ENCODE measurements at regions not wholly inside any gene's neighbourhood (a gene's known extent, or its start where the extent isn't known, plus 50 kb on each side); places are given as distances from the start of the nearest gene placed in this dataset.
"Not testable (repeated sequence)": the region's sequence is repeated elsewhere in the genome, so short reads cannot be mapped to it uniquely, and the experiment has no call there.

GRCh38 chr3:35200056-35200455, 439.3 kb upstream of the ARPP21 start:
- DNase-seq = no peak

DNA sequence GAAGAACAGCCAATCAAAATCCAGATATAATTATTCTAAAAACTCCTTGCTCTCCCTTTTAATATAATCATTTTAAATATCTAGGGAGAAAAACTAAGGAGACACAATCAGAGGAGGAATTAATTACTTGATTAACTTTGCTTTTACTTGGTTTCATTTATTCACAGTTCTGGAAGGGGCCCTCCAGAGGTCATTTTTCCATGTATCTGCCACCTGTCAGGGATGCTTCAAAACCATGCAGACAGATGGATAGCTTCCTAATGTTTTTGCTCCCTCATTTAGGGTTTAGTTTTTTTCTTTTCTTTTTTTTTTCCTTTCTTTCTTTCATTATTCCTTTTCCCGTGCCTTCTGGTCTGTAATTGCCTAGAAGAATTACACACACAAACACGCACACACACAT, 438.1 kb upstream of the ARPP21 start:
- DNase-seq = no peak

GRCh38 chr3:35215525-35216500, 423.5 kb upstream of the ARPP21 start:
- no peak for DNase-seq

GRCh38 chr3:35216501-35217266, 422.6 kb upstream of the ARPP21 start:
- no peak for DNase-seq

GRCh38 chr3:35223632-35224394, 415.5 kb upstream of the ARPP21 start:
- no peak for DNase-seq

DNA sequence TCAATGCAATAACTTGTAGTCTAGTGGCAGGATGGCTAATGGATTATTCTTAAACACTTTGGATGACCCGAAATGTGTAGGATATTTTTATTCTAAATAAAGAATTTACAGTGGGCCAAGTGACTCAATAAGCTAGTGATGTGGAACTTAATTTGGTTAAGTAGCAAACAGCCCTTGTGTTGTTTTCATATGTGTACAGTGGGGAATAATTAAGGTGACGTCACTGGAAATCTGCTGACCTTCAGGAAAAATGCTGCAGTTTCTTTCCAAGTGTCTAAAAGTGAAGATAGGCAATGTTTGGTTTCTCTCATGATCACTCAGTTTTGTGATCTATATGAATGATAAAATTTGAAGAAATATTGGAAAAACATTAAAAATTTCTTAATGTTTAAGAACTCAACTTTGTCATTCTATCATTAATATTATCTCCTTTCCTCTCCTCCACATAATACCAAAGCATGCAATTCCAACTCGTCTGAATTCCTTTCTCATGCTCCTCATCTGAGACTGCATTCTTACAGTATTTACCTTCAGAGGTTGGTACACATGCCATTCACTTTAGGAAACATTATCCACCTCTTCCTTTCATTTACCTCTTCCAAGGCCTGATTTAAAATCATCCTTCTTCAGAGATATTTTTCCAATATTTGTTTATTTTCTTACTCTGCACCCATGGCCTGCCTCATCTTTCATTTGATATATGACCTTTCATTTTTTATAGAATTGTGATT, 414.6 kb upstream of the ARPP21 start:
- no peak for DNase-seq

DNA sequence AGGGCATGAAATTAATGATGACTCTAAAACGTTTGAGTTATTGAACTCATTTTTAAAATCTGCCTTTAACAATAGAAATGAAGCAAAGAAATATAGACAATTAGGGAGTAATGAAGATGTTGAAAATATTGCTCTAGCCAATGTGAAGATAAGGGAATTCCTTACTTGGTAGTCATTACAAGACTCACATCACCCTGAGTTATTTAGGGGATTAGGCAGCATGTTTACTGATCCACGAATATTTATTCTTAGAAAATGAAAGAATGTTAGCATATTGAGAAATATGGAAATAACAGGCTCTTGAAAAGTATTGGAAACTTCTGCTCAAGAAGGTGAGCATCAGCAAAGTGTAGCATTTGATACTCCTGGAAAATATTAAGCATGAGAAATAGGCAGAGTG, 398.1 kb upstream of the ARPP21 start:
- no peak for DNase-seq

- no peak for DNase-seq
These were observed 384.4 kb upstream of the ARPP21 start for GRCh38 chr3:35254917-35255316.

DNA sequence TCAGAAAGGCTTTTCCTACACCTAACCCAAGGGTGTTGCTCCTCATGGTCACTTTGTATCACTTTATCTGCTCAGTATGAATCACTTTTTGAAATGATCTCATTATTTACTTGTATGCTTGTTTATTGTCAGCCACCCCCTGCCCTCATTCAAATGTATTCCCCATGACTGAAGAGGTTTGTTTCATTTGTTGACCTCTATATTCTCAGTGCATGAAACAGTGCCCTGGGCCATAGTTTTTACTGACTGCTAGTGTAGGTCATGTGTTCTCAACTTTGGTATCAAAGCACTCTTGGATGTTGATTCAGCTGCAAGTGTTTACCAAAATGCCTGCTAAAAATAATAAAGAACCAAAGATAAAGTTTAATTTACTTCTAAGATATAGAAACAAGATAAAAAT, 381.7 kb upstream of the ARPP21 start:
- DNase-seq = no peak

DNA sequence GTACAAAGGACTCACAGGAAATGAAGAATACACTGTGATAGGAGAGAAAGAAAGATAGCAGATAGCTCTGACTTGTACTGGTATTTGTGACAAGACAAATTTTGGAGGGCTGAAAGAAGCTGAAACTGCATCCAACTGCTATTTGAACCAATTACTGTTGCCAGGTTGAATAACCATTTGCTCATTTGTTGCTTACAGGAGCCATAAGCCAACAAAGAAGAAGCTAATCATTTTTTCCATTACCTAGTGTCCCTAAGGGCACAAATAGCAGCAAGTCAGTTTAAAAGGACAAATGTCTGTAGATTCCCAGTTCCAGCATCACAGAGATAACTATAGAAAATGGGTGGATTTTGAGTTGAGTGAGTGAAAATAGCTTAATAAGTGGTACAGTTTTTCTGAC, 376.9 kb upstream of the ARPP21 start:
- no peak for DNase-seq

- DNase-seq = no peak
These were observed 375.8 kb upstream of the ARPP21 start for GRCh38 chr3:35263477-35263876.

DNA sequence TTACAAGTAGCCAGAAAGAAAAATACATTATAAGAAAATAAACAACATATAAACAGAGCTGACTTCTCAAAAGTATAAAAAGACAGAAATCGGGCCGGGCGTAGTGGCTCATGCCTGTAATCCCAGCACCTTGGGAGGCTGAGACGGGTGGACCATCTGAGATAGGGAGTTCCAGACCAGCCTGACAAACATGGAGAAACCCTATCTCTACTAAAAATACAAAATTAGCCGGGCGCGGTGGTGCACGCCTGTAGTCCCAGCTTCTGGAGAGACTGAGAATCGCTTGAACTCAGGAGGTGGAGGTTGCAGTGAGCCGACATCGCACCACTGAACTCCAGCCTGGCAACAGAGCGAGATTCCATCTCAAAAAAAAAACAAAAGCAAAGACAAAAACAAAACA, 373.3 kb upstream of the ARPP21 start:
- DNase-seq = not testable (repeated sequence)

- no peak for DNase-seq
These were observed 363.6 kb upstream of the ARPP21 start for GRCh38 chr3:35275768-35276167.

GRCh38 chr3:35276568-35276967, 362.8 kb upstream of the ARPP21 start:
- DNase-seq = no peak

DNA sequence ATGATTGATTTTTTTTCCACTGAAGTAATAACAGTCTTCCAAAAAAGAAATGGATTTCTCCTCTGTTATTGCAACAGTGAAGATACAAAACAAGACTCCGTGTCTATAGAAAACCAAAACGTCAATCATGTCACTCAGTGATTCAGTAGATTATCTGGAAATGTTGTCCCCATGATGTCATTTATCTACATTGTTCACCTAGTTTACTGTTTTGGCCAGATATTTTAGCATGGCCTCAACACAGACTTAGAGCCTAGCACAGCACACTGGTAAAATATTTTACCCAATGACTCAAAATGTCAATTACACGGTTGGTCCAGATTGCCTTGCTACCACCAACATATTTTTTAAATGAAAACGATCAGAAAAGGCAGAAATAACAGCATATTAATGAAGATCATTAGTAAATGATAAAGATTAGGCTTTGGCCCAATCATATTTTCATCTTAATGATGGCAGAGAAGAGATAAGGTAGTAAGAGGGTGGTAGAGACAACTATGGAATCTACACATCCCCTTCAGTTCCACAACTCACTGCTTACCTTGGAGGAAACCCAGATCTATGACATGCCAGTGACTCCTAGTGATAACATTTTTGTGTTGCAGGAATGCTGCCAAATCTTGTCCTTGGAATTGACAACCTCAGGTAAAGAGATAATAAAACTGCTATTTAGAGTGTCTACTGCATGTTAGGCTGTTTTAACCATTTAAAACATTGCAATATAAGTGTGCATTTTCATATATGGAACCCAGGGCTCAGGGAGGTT, 347.7 kb upstream of the ARPP21 start:
- DNase-seq = no peak

GRCh38 chr3:35292568-35292967, 346.8 kb upstream of the ARPP21 start:
- no peak for DNase-seq

GRCh38 chr3:35295906-35296305, 343.4 kb upstream of the ARPP21 start:
- DNase-seq = no peak

GRCh38 chr3:35296533-35296932, 342.8 kb upstream of the ARPP21 start:
- no peak for DNase-seq

- DNase-seq = not testable (repeated sequence)
These were observed 342.4 kb upstream of the ARPP21 start for GRCh38 chr3:35296944-35297343.

DNA sequence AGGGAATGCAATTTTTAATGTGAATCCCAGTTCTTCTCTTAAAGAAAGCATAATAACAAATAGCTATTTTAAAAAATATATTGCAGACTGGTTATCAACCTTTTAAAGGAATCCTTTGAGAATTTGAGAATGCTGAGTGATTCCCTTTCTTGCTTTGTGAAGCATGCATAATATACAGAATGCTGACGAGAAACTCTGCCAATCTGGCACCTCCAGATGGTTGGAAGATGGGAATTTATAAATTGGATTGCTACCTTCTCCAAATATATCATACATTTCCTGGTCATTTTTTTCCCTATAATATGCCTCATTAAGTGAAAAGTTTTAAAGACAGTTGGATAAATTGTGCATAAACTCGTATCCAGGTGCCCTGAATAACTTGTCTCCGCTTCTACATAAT, 333.9 kb upstream of the ARPP21 start:
- DNase-seq = no peak

DNA sequence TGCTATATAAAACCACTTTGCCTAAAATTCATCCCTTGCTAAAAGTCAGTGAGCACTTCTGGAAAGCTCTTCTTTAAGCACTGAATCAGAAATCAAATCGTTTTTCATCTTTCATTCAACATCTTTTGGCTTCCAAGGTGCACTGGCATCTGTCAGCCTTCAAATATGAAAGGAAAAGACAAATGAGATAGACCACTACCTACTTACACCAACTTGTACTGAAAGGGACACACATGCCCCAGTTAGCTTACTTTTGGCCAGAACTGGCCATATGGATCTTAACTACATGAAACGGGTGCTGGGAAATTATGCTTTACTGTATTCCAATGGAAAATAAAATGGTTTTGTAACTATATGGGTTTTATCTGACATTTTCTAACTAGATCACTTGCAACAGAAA, 332.0 kb upstream of the ARPP21 start:
- no peak for DNase-seq

DNA sequence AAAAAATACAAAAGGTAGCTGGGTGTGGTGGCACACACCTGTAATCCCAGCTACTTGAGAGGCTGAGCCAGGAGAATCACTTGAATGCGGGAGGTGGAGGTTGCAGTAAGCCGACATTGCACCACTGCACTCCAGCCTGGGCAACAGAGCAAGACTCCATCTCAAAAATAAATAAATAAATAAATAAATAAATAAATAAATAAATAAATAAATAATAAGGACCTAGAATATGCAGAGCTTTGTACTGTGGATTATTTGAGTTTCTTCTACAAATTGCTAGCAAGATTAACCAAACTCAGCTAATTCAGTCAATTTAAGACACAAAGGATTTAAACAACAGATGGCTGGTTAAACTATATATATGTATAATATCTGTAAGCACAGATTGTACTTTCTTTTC, 322.5 kb upstream of the ARPP21 start:
- DNase-seq = not testable (repeated sequence)
